ENCODE measurements at regions not wholly inside any gene's neighbourhood (a gene's known extent, or its start where the extent isn't known, plus 50 kb on each side); places are given as distances from the start of the nearest gene placed in this dataset.

- Mint-ChIP-seq H3K27ac (no peak overlapping the region), H3K9me3 (ENCODE audit: low read depth) (peaks cover 4% of the 10 kb centered on the region), H3K36me3 (ENCODE audit: insufficient read depth) (no peaks in the 10 kb centered on the region), H3K27me3 (no peaks in the 10 kb centered on the region), H3K4me1 (ENCODE audit: low read depth) (no peaks in the 10 kb centered on the region), H3K4me3 (ENCODE audit: low read depth) (no peak overlapping the region)
- no peak for DNase-seq (ENCODE audit: low spot score, unreplicated experiment)
- no peak for TF ChIP-seq CTCF (IDR thresholded peaks at IDR 0.05; ENCODE audit: unreplicated experiment)
Observed at GRCh38 chr1:238811211-238811879, 575.0 kb upstream of the CHRM3 start.

- H3K4me1 Mint-ChIP-seq (ENCODE audit: low read depth) = peaks cover 3% of the 10 kb centered on the region
- TF ChIP-seq CTCF (IDR thresholded peaks at IDR 0.05; ENCODE audit: unreplicated experiment) = no peak
- no peaks in the 10 kb centered on the region for H3K9me3 Mint-ChIP-seq (ENCODE audit: low read depth)
- no peaks in the 10 kb centered on the region for H3K36me3 Mint-ChIP-seq (ENCODE audit: insufficient read depth)
- H3K27ac Mint-ChIP-seq = no peak overlapping the region
- DNase-seq (ENCODE audit: low spot score, unreplicated experiment) = no peak
- no peak overlapping the region for H3K4me3 Mint-ChIP-seq (ENCODE audit: low read depth)
- no peaks in the 10 kb centered on the region for H3K27me3 Mint-ChIP-seq
Observed at GRCh38 chr1:238790882-238791281, 595.5 kb upstream of the CHRM3 start.

- no peaks in the 10 kb centered on the region for H3K36me3 Mint-ChIP-seq (ENCODE audit: insufficient read depth)
- peaks cover 3% of the 10 kb centered on the region for H3K4me1 Mint-ChIP-seq (ENCODE audit: low read depth)
- no peaks in the 10 kb centered on the region for H3K27me3 Mint-ChIP-seq
- no peaks in the 10 kb centered on the region for H3K9me3 Mint-ChIP-seq (ENCODE audit: low read depth)
- no peak overlapping the region for H3K27ac Mint-ChIP-seq
- DNase-seq (ENCODE audit: low spot score, unreplicated experiment) = no peak
- no peak for TF ChIP-seq CTCF (IDR thresholded peaks at IDR 0.05; ENCODE audit: unreplicated experiment)
- H3K4me3 Mint-ChIP-seq (ENCODE audit: low read depth) = no peak overlapping the region
Observed at GRCh38 chr1:238789916-238790667, 596.3 kb upstream of the CHRM3 start.

GRCh38 chr1:238787471-238787870, 598.9 kb upstream of the CHRM3 start:
- Mint-ChIP-seq H3K4me1 (ENCODE audit: low read depth) (peaks cover 3% of the 10 kb centered on the region), H3K9me3 (ENCODE audit: low read depth) (no peaks in the 10 kb centered on the region), H3K4me3 (ENCODE audit: low read depth) (no peak overlapping the region), H3K36me3 (ENCODE audit: insufficient read depth) (no peaks in the 10 kb centered on the region), H3K27ac (no peak overlapping the region), H3K27me3 (no peaks in the 10 kb centered on the region)
- no peak for DNase-seq (ENCODE audit: low spot score, unreplicated experiment)
- TF ChIP-seq CTCF (IDR thresholded peaks at IDR 0.05; ENCODE audit: unreplicated experiment) = no peak

GRCh38 chr1:238783633-238784032, 602.7 kb upstream of the CHRM3 start:
- H3K9me3 Mint-ChIP-seq (ENCODE audit: low read depth) = no peaks in the 10 kb centered on the region
- no peak for TF ChIP-seq CTCF (IDR thresholded peaks at IDR 0.05; ENCODE audit: unreplicated experiment)
- H3K27ac Mint-ChIP-seq = no peak overlapping the region
- H3K36me3 Mint-ChIP-seq (ENCODE audit: insufficient read depth) = no peaks in the 10 kb centered on the region
- no peak overlapping the region for H3K4me3 Mint-ChIP-seq (ENCODE audit: low read depth)
- DNase-seq (ENCODE audit: low spot score, unreplicated experiment) = no peak
- H3K27me3 Mint-ChIP-seq = no peaks in the 10 kb centered on the region
- peaks cover 3% of the 10 kb centered on the region for H3K4me1 Mint-ChIP-seq (ENCODE audit: low read depth)

All from progenitor cell of endocrine pancreas (in vitro differentiated cells).